Calu3 (cell line): ENCODE measurements at regions not wholly inside any gene's neighbourhood (a gene's known extent, or its start where the extent isn't known, plus 50 kb on each side); places are given as distances from the start of the nearest gene placed in this dataset.
"Not testable (repeated sequence)": the region's sequence is repeated elsewhere in the genome, so short reads cannot be mapped to it uniquely, and the experiment has no call there.

ENCODE experiments used
- BruUV-seq: library from RNA; stranded (reverse); fragments of 400-500 nt; replicated peaks from 2 replicates; lab custom pipeline; 2021; lab: Mats Ljungman, UMichigan
- CTCF ChIA-PET: fragments of 300-600 bp; sonication (Branson Sonifier 250); formaldehyde crosslinking; loops from one replicate; lab custom pipeline; 2022; ENCODE audit warnings: antibody characterized with exemption; lab: Charles Lee
- DNase-seq: peaks from one replicate; pipeline ENCODE4 v3.0.0; 2022
- H3K27ac Mint-ChIP-seq: one replicate; pipeline ENCODE4 v1.8.0; 2022; ENCODE audit warnings: mixed read lengths; ENCODE audit not compliant: unreplicated experiment
- H3K27me3 Mint-ChIP-seq: one replicate; pipeline ENCODE4 v1.8.0; 2022; ENCODE audit warnings: mixed read lengths; ENCODE audit not compliant: unreplicated experiment
- H3K36me3 Mint-ChIP-seq: one replicate; pipeline ENCODE4 v1.8.0; 2022; ENCODE audit warnings: mild to moderate bottlenecking, moderate library complexity, mixed read lengths; ENCODE audit not compliant: insufficient read depth, unreplicated experiment
- H3K4me1 Mint-ChIP-seq: one replicate; pipeline ENCODE4 v1.8.0; 2022; ENCODE audit warnings: mild to moderate bottlenecking, low read depth, mixed read lengths; ENCODE audit not compliant: unreplicated experiment
- H3K4me3 Mint-ChIP-seq: one replicate; pipeline ENCODE4 v1.8.0; 2022; ENCODE audit warnings: mild to moderate bottlenecking, low read depth, moderate library complexity, mixed read lengths; ENCODE audit not compliant: unreplicated experiment
- H3K9me3 Mint-ChIP-seq: one replicate; pipeline ENCODE4 v1.8.0; 2022; ENCODE audit warnings: low read depth, mixed read lengths; ENCODE audit not compliant: unreplicated experiment
- intact Hi-C: fragments of 100-400 bp; cut with micrococcal nuclease; formaldehyde crosslinking; loops from one replicate; pipeline ENCODE4 v1.10.0; 2022; ENCODE audit not compliant: unreplicated experiment
- TF ChIP-seq, protein P1 (sequence below): fragments of 200-600 bp; IDR thresholded peaks from one replicate; pipeline ENCODE4 v1.8.0; 2022; ENCODE audit warnings: antibody characterized with exemption; ENCODE audit not compliant: unreplicated experiment

GRCh38 chr5:159498630-159499029, 168.3 kb upstream of the IL12B start:
- Mint-ChIP-seq H3K4me3 (no peak overlapping the region), H3K9me3 (no peaks in the 10 kb centered on the region), H3K4me1 (no peaks in the 10 kb centered on the region), H3K27me3 (no peaks in the 10 kb centered on the region), H3K27ac (no peak overlapping the region), H3K36me3 (no peaks in the 10 kb centered on the region)
- CTCF ChIA-PET = no interaction called here
- no peak for DNase-seq
- BruUV-seq = no TSS peak
- intact Hi-C loops = no loop called here
- TF ChIP-seq, protein P1, sequence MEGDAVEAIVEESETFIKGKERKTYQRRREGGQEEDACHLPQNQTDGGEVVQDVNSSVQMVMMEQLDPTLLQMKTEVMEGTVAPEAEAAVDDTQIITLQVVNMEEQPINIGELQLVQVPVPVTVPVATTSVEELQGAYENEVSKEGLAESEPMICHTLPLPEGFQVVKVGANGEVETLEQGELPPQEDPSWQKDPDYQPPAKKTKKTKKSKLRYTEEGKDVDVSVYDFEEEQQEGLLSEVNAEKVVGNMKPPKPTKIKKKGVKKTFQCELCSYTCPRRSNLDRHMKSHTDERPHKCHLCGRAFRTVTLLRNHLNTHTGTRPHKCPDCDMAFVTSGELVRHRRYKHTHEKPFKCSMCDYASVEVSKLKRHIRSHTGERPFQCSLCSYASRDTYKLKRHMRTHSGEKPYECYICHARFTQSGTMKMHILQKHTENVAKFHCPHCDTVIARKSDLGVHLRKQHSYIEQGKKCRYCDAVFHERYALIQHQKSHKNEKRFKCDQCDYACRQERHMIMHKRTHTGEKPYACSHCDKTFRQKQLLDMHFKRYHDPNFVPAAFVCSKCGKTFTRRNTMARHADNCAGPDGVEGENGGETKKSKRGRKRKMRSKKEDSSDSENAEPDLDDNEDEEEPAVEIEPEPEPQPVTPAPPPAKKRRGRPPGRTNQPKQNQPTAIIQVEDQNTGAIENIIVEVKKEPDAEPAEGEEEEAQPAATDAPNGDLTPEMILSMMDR = no peak

GRCh38 chr5:159502116-159502515, 171.8 kb upstream of the IL12B start:
- CTCF ChIA-PET, BruUV-seq, H3K27me3 Mint-ChIP-seq, H3K4me1 Mint-ChIP-seq, H3K36me3 Mint-ChIP-seq, H3K27ac Mint-ChIP-seq, intact Hi-C loops, DNase-seq, H3K4me3 Mint-ChIP-seq, H3K9me3 Mint-ChIP-seq: not testable (repeated sequence)

- intact Hi-C loops = no loop called here
- Mint-ChIP-seq H3K9me3 (no peaks in the 10 kb centered on the region), H3K36me3 (no peaks in the 10 kb centered on the region), H3K4me3 (no peak overlapping the region), H3K27me3 (no peaks in the 10 kb centered on the region), H3K27ac (no peak overlapping the region), H3K4me1 (peaks cover 9% of the 10 kb centered on the region)
- CTCF ChIA-PET = no interaction called here
- BruUV-seq = no TSS peak
- no peak for DNase-seq
- TF ChIP-seq, protein P1 = no peak
Observed at GRCh38 chr5:159503236-159503635, 172.9 kb upstream of the IL12B start.

- Mint-ChIP-seq H3K4me1 (peaks cover 9% of the 10 kb centered on the region), H3K4me3 (no peak overlapping the region), H3K36me3 (no peaks in the 10 kb centered on the region), H3K27ac (no peak overlapping the region), H3K27me3 (no peaks in the 10 kb centered on the region), H3K9me3 (peaks cover 3% of the 10 kb centered on the region)
- CTCF ChIA-PET = interaction anchor here (0.6 to 0.9 kb wide), 3 partner anchors 33 to 781 kb away, joined by 3 read pairs; no protein-coding TSS in a partner anchor
- TF ChIP-seq, protein P1 = no peak
- no peak for DNase-seq
- intact Hi-C loops = no loop called here
- no TSS peak for BruUV-seq
Observed at GRCh38 chr5:159504106-159504856, 174.0 kb upstream of the IL12B start.

- peak; percentile 6 for DNase-seq
- intact Hi-C loops = no loop called here
- TF ChIP-seq, protein P1 = no peak
- H3K4me3 Mint-ChIP-seq = no peak overlapping the region
- peaks cover 9% of the 10 kb centered on the region for H3K4me1 Mint-ChIP-seq
- no TSS peak for BruUV-seq
- no peak overlapping the region for H3K27ac Mint-ChIP-seq
- CTCF ChIA-PET = interaction anchor here (0.6 to 0.9 kb wide), 2 partner anchors 482 to 780 kb away, joined by 3 read pairs; no protein-coding TSS in a partner anchor
- H3K9me3 Mint-ChIP-seq = peaks cover 3% of the 10 kb centered on the region
- H3K27me3 Mint-ChIP-seq = no peaks in the 10 kb centered on the region
- no peaks in the 10 kb centered on the region for H3K36me3 Mint-ChIP-seq
Observed at GRCh38 chr5:159504857-159505304, 174.6 kb upstream of the IL12B start.
